H9 (cell line): ENCODE measurements at regions not wholly inside any gene's neighbourhood (a gene's known extent, or its start where the extent isn't known, plus 50 kb on each side); places are given as distances from the start of the nearest gene placed in this dataset.

Source experiments
- DNase-seq: peaks from one replicate; pipeline ENCODE4 v3.0.0-alpha.2; 2017
- H2AFZ ChIP-seq: one replicate; pipeline ENCODE4 v1.6.1; 2013; ENCODE audit warnings: mild to moderate bottlenecking, low read length, control low read depth, moderate library complexity
- H2AK5ac ChIP-seq: 2 replicates; pipeline ENCODE4 v1.6.1; 2013; ENCODE audit warnings: low read length, control low read depth, mixed read lengths; ENCODE audit not compliant: insufficient read length
- H2BK120ac ChIP-seq: one replicate; pipeline ENCODE4 v1.6.1; 2013; ENCODE audit warnings: low read depth, mild to moderate bottlenecking, low read length, control low read depth, inconsistent platforms; ENCODE audit not compliant: poor library complexity, severe bottlenecking
- H2BK12ac ChIP-seq: 2 replicates; pipeline ENCODE4 v1.6.1; 2013; ENCODE audit warnings: low read length, control low read depth, mixed read lengths, low read depth; ENCODE audit not compliant: insufficient read length
- H2BK15ac ChIP-seq: 2 replicates; pipeline ENCODE4 v1.6.1; 2013; ENCODE audit warnings: low read depth, low read length, control low read depth
- H2BK20ac ChIP-seq: one replicate; pipeline ENCODE4 v1.6.1; 2013; ENCODE audit warnings: low read depth, mild to moderate bottlenecking, low read length, control low read depth, inconsistent platforms; ENCODE audit not compliant: poor library complexity, severe bottlenecking
- H2BK5ac ChIP-seq: 2 replicates; pipeline ENCODE4 v1.6.1; 2013; ENCODE audit warnings: low read length, control low read depth, mixed read lengths; ENCODE audit not compliant: insufficient read length
- H3K14ac ChIP-seq: 2 replicates; pipeline ENCODE4 v1.6.1; 2013; ENCODE audit warnings: low read length, control low read depth; ENCODE audit not compliant: insufficient read depth
- H3K18ac ChIP-seq: 2 replicates; pipeline ENCODE4 v1.6.1; 2013; ENCODE audit warnings: low read depth, mild to moderate bottlenecking, mixed read lengths, low read length, control low read depth; ENCODE audit not compliant: insufficient read length
- H3K23ac ChIP-seq: 2 replicates; pipeline ENCODE4 v1.6.1; 2013; ENCODE audit warnings: low read length, control low read depth, mixed read lengths, low read depth; ENCODE audit not compliant: insufficient read length
- H3K23me2 ChIP-seq: 2 replicates; pipeline ENCODE4 v1.6.1; 2013; ENCODE audit warnings: low read depth, mild to moderate bottlenecking, mixed read lengths, low read length, control low read depth; ENCODE audit not compliant: insufficient read length, poor library complexity, severe bottlenecking
- H3K27ac ChIP-seq: 2 replicates; pipeline ENCODE4 v1.5.1; 2013; ENCODE audit warnings: low read length, control low read depth, mixed read lengths, low read depth; ENCODE audit not compliant: insufficient read length
- H3K27me3 ChIP-seq: 2 replicates; pipeline ENCODE4 v1.6.1; 2013; ENCODE audit warnings: low read length, control low read depth, inconsistent platforms; ENCODE audit not compliant: insufficient read depth
- H3K4ac ChIP-seq: 2 replicates; pipeline ENCODE4 v1.6.1; 2013; ENCODE audit warnings: low read depth, mild to moderate bottlenecking, control low read depth, inconsistent platforms, low read length, moderate library complexity
- H3K4me1 ChIP-seq: 2 replicates; pipeline ENCODE4 v1.6.1; 2013; ENCODE audit warnings: low read length, control low read depth, inconsistent platforms; ENCODE audit not compliant: insufficient read depth
- H3K4me2 ChIP-seq: 2 replicates; pipeline ENCODE4 v1.6.1; 2013; ENCODE audit warnings: low read length, control low read depth, mixed read lengths; ENCODE audit not compliant: insufficient read length, insufficient read depth
- H3K56ac ChIP-seq: 2 replicates; pipeline ENCODE4 v1.6.1; 2013; ENCODE audit warnings: low read depth, mild to moderate bottlenecking, mixed read lengths, low read length, control low read depth; ENCODE audit not compliant: insufficient read length
- H3K79me1 ChIP-seq: 2 replicates; pipeline ENCODE4 v1.6.1; 2013; ENCODE audit warnings: low read depth, mild to moderate bottlenecking, moderate library complexity, low read length, control low read depth, inconsistent platforms; ENCODE audit not compliant: insufficient read depth, poor library complexity, severe bottlenecking
- H3K79me2 ChIP-seq: 2 replicates; pipeline ENCODE4 v1.6.1; 2013; ENCODE audit warnings: low read length, control low read depth, inconsistent platforms; ENCODE audit not compliant: insufficient read depth
- H3K9ac ChIP-seq: 2 replicates; pipeline ENCODE4 v1.6.1; 2013; ENCODE audit warnings: low read length, control low read depth, mixed read lengths; ENCODE audit not compliant: insufficient read length; ENCODE audit errors: extremely low read depth
- H3K9me3 ChIP-seq: one replicate; pipeline ENCODE4 v1.6.1; 2013; ENCODE audit warnings: low read depth, low read length, inconsistent platforms; ENCODE audit not compliant: control insufficient read depth
- H3T11ph ChIP-seq: one replicate; pipeline ENCODE4 v1.6.1; 2013; ENCODE audit warnings: mild to moderate bottlenecking, low read length, control low read depth, inconsistent platforms
- H4K20me1 ChIP-seq: one replicate; pipeline ENCODE4 v1.6.1; 2013; ENCODE audit not compliant: control insufficient read depth, insufficient read length, insufficient read depth
- H4K5ac ChIP-seq: 2 replicates; pipeline ENCODE4 v1.6.1; 2013; ENCODE audit warnings: low read depth, mild to moderate bottlenecking, mixed read lengths, low read length, control low read depth; ENCODE audit not compliant: insufficient read length
- H4K8ac ChIP-seq: replicated peaks from 2 replicates; pipeline ENCODE4 v1.6.1; 2013; ENCODE audit warnings: low read length, control low read depth, mixed read lengths, low read depth; ENCODE audit not compliant: insufficient read length
- H4K91ac ChIP-seq: 2 replicates; pipeline ENCODE4 v1.6.1; 2013; ENCODE audit warnings: low read depth, mild to moderate bottlenecking, moderate library complexity, mixed read lengths, low read length, control low read depth; ENCODE audit not compliant: insufficient read length
- H3K27ac Mint-ChIP-seq, 3 experiments: 2 replicates in 2 of 3; 3 replicates in 1 of 3; pipeline ENCODE4 v1.8.0; 2020 to 2021; ENCODE audit warnings: mixed read lengths in 3 of 3, mild to moderate bottlenecking in 1 of 3, moderate library complexity in 1 of 3
- H3K27me3 Mint-ChIP-seq: 2 replicates; pipeline ENCODE4 v1.8.0; 2021; ENCODE audit warnings: low read depth, mild to moderate bottlenecking, moderate library complexity, mixed read lengths
- H3K36me3 Mint-ChIP-seq, 3 experiments: 2 replicates in 2 of 3; 3 replicates in 1 of 3; pipeline ENCODE4 v1.8.0; 2020 to 2021; ENCODE audit warnings: low read depth in 3 of 3, mixed read lengths in 3 of 3; ENCODE audit not compliant: insufficient read depth in 1 of 3
- H3K4me1 Mint-ChIP-seq, 2 experiments: 2 replicates each; pipeline ENCODE4 v1.8.0; 2020; ENCODE audit warnings: mixed read lengths in 2 of 2
- H3K4me3 Mint-ChIP-seq, 2 experiments: 2 replicates in 1 of 2; 3 replicates in 1 of 2; pipeline ENCODE4 v1.8.0; 2020 to 2021; ENCODE audit warnings: mild to moderate bottlenecking in 2 of 2, mixed read lengths in 2 of 2, moderate library complexity in 1 of 2
- H3K9me3 Mint-ChIP-seq, 2 experiments: 2 replicates in 1 of 2; 3 replicates in 1 of 2; pipeline ENCODE4 v1.8.0; 2020; ENCODE audit warnings: mild to moderate bottlenecking in 2 of 2, mixed read lengths in 2 of 2, moderate library complexity in 1 of 2
- CTCF ChIP-seq: fragments of 200-600 bp; sonication (generic); conservative IDR thresholded peaks from 3 replicates; pipeline ENCODE4 v1.8.0; 2021; ENCODE audit warnings: antibody characterized with exemption, mild to moderate bottlenecking
- WGBS: extraction: QIAGEN DNeasy Blood & Tissue Kit; methylation state at CpG from one replicate; pipeline ENCODE4 v1.1.7; 2013; ENCODE audit warnings: missing lambda C conversion rate, low lambda C conversion rate, mixed read lengths; ENCODE audit not compliant: insufficient read length; ENCODE audit errors: extremely low coverage; 5-methylcytosine and 5-hydroxymethylcytosine counted together

GRCh38 chr4:38559374-38559773 lies 104.6 kb upstream of the KLF3 start:
- no peak for DNase-seq
- no peak overlapping the region for H3K27ac Mint-ChIP-seq
- no peak overlapping the region for H3T11ph ChIP-seq
- H3K79me2 ChIP-seq: no peaks in the 10 kb centered on the region
- no peak overlapping the region for H2BK5ac ChIP-seq
- no peak overlapping the region for H2BK15ac ChIP-seq
- H3K23ac ChIP-seq: no peak overlapping the region
- no peak overlapping the region for H3K27ac ChIP-seq
- no peak overlapping the region for H3K56ac ChIP-seq
- H3K23me2 ChIP-seq: no peaks in the 10 kb centered on the region
- H4K5ac ChIP-seq: no peak overlapping the region
- no peaks in the 10 kb centered on the region for H3K27me3 ChIP-seq
- no peak overlapping the region for H4K91ac ChIP-seq
- no peaks in the 10 kb centered on the region for H3K79me1 ChIP-seq
- H3K9ac ChIP-seq: no peak overlapping the region
- no peak overlapping the region for H2BK20ac ChIP-seq
- H3K9me3 ChIP-seq: no peaks in the 10 kb centered on the region
- H3K4me1 ChIP-seq: no peaks in the 10 kb centered on the region
- peaks cover 21% of the 10 kb centered on the region for H3K27me3 Mint-ChIP-seq
- H3K4me3 Mint-ChIP-seq: no peak overlapping the region; a peak in 1 of 5 replicates
- no peak overlapping the region for H3K4me2 ChIP-seq
- peaks cover 10 to 16% of the 10 kb centered on the region in 2 experiments for H3K9me3 Mint-ChIP-seq
- no peak overlapping the region for H2AK5ac ChIP-seq
- H4K20me1 ChIP-seq: no peaks in the 10 kb centered on the region
- peaks cover 8 to 11% of the 10 kb centered on the region in 2 experiments; a peak in 3 of 4 replicates for H3K4me1 Mint-ChIP-seq
- no peak overlapping the region for H2BK12ac ChIP-seq
- TF ChIP-seq CTCF: no peak
- H3K36me3 Mint-ChIP-seq: peaks cover 0 to 9% (median 4%) of the 10 kb centered on the region in 3 experiments; a peak in 2 of 7 replicates
- no peak overlapping the region for H3K14ac ChIP-seq
- no CpG with 5 or more reads among the region's 6 CpGs for WGBS
- H3K4ac ChIP-seq: no peak overlapping the region
- H4K8ac ChIP-seq: no peak overlapping the region
- H2AFZ ChIP-seq: no peak overlapping the region
- H3K18ac ChIP-seq: no peak overlapping the region
- H2BK120ac ChIP-seq: no peak overlapping the region
